ENCODE measurements at regions not wholly inside any gene's neighbourhood (a gene's known extent, or its start where the extent isn't known, plus 50 kb on each side); places are given as distances from the start of the nearest gene placed in this dataset.

DNA sequence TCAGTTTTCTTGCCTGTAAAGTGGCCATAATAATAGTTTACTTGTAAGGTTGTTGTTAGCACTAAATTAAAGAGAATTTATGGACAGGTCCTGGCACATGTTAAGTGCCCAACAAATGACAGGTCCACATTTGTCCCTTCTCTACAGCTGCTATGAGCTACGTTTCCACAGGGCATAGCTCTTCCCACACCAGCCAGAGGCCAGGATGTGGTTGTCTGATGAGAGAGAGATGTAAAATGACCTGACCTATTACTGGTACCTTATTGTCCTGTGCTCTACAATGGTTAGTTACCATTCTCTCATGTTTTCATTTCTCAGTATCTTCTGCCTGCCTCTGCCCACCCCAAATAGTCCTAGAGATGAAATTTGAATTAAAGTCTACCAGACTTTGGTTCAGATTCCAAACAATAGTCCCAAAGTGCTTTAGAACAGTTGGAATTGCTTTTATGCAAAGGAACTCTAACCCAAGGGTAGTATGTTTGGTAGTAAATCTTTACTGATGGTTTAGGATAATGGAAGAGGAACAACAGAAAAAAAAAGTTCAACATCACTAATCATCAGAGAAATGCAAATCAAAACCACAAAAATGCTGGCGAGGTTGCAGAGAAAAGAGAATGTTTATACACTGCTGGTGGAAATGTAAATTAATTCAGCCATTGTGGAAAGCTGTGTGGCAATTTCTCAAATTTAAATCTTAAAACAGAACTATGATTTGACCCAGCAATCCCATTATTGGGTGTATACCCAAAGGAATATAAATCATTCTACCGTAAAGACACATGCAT, 57.1 kb upstream of the ANKFN1 start:
- no peaks in the 10 kb centered on the region for H3K9me3 Mint-ChIP-seq (ENCODE audit: unreplicated experiment)
- no peaks in the 10 kb centered on the region for H3K36me3 Mint-ChIP-seq (ENCODE audit: low read depth, unreplicated experiment)
- no peak for DNase-seq (ENCODE audit: low spot score)
- H3K4me3 Mint-ChIP-seq (ENCODE audit: unreplicated experiment), result no peak overlapping the region
- H3K27ac Mint-ChIP-seq (ENCODE audit: unreplicated experiment), result no peak overlapping the region
- H3K27me3 Mint-ChIP-seq (ENCODE audit: unreplicated experiment), result peaks cover 1% of the 10 kb centered on the region
- no peaks in the 10 kb centered on the region for H3K4me1 Mint-ChIP-seq (ENCODE audit: unreplicated experiment)
- TF ChIP-seq, protein P1, sequence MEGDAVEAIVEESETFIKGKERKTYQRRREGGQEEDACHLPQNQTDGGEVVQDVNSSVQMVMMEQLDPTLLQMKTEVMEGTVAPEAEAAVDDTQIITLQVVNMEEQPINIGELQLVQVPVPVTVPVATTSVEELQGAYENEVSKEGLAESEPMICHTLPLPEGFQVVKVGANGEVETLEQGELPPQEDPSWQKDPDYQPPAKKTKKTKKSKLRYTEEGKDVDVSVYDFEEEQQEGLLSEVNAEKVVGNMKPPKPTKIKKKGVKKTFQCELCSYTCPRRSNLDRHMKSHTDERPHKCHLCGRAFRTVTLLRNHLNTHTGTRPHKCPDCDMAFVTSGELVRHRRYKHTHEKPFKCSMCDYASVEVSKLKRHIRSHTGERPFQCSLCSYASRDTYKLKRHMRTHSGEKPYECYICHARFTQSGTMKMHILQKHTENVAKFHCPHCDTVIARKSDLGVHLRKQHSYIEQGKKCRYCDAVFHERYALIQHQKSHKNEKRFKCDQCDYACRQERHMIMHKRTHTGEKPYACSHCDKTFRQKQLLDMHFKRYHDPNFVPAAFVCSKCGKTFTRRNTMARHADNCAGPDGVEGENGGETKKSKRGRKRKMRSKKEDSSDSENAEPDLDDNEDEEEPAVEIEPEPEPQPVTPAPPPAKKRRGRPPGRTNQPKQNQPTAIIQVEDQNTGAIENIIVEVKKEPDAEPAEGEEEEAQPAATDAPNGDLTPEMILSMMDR (IDR thresholded peaks at IDR 0.05; ENCODE audit: unreplicated experiment), result no peak

DNA sequence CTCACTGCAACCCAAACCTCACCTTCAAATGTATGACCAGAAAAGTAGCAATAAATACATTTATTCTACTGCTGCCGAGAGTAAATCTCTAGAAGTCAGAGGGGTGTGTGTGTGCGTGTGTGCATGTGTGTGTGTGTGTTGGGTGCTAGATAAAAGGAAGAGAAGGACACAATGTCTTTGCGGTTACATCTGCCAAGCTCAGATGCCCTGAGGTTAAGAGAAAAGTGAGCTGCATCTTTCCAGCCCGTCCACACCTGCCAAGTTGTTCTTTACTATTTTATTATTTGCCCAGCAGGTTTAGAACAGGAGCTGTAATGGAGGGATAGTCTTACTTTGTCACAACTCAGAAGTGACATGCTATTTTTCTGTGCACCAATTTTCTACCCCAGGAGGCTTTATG, 54.5 kb upstream of the ANKFN1 start:
- no peak for DNase-seq (ENCODE audit: low spot score)
- H3K4me3 Mint-ChIP-seq (ENCODE audit: unreplicated experiment), result no peak overlapping the region
- no peaks in the 10 kb centered on the region for H3K27me3 Mint-ChIP-seq (ENCODE audit: unreplicated experiment)
- TF ChIP-seq, protein P1 (IDR thresholded peaks at IDR 0.05; ENCODE audit: unreplicated experiment), result no peak
- H3K9me3 Mint-ChIP-seq (ENCODE audit: unreplicated experiment), result no peaks in the 10 kb centered on the region
- no peak overlapping the region for H3K27ac Mint-ChIP-seq (ENCODE audit: unreplicated experiment)
- no peaks in the 10 kb centered on the region for H3K4me1 Mint-ChIP-seq (ENCODE audit: unreplicated experiment)
- no peaks in the 10 kb centered on the region for H3K36me3 Mint-ChIP-seq (ENCODE audit: low read depth, unreplicated experiment)

DNA sequence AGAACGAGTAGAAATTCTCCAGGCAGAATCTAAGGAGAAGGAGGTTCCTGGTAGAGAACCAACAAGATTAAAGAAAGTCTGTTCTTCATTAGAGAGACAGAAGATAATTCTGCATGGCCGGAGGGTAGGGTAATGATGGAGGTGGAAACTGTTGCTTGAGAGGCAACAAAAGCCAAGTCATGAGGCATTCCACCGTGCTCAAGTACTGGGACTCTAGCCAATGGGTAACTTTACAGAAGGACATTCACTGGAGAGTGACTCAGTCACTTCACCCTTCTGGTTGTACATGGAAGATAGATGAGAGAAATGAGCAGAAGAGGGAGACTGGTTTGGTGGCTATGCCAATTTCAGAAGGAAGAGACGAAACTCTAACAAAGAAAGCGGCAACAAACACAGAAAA, 53.6 kb upstream of the ANKFN1 start:
- Mint-ChIP-seq H3K27ac (ENCODE audit: unreplicated experiment) (no peak overlapping the region), H3K4me1 (ENCODE audit: unreplicated experiment) (no peaks in the 10 kb centered on the region), H3K27me3 (ENCODE audit: unreplicated experiment) (no peaks in the 10 kb centered on the region), H3K9me3 (ENCODE audit: unreplicated experiment) (no peaks in the 10 kb centered on the region), H3K4me3 (ENCODE audit: unreplicated experiment) (no peak overlapping the region), H3K36me3 (ENCODE audit: low read depth, unreplicated experiment) (no peaks in the 10 kb centered on the region)
- no peak for DNase-seq (ENCODE audit: low spot score)
- TF ChIP-seq, protein P1 (IDR thresholded peaks at IDR 0.05; ENCODE audit: unreplicated experiment), result no peak

All from endothelial cell (in vitro differentiated cells).